ENCODE measurements at regions not wholly inside any gene's neighbourhood (a gene's known extent, or its start where the extent isn't known, plus 50 kb on each side); places are given as distances from the start of the nearest gene placed in this dataset.

DNA sequence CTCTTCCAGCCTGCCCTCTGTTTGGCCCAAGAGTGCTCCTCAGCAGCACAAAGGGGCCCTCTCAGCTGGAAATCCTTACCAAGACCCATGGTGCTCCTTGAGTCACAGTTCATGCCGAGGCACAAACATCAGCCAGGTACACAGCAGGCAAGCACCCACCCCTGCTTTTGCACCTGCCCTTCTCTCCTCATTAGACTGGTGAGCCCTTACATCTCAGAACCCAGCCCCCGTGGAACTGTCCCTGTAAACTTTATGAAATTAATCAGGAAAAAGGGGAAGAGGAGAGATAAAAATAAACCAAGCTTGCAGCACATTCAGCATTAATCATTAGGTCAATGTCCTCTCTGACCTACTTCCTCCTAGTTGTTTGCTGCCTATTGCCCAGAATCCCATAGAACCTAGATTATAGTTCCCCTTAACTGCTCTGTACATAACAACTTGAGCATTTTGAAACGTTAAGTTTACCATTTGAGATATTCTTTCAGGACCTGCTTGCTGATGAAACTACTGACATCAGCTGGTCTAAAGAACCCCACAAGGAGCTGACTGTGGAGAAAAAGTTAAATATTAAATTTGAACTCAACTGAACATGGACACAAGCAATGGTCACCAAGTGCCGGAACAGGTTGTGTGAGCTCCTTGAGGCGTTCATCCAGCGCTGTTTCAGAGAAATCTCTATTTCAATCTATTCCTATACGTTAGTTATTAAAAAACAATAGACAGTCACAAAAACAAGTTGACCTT, 738.4 kb downstream of the MATN1 start:
- Mint-ChIP-seq H3K4me3 (no peak overlapping the region), H3K27me3 (peaks cover 56 to 68% of the 10 kb centered on the region in 2 donors), H3K36me3 (ENCODE audit: insufficient read depth) (no peaks in the 10 kb centered on the region), H3K9me3 (peaks cover 0 to 3% of the 10 kb centered on the region in 2 donors), H3K4me1 (ENCODE audit: low read depth in 2 of 2) (no peaks in the 10 kb centered on the region), H3K27ac (no peak overlapping the region)
- ATAC-seq (replicated peaks) (no peak), DNase-seq (no peak)

GRCh38 chr1:29984166-29984861, 739.1 kb downstream of the MATN1 start:
- Mint-ChIP-seq H3K4me1 (ENCODE audit: low read depth in 2 of 2) (no peaks in the 10 kb centered on the region), H3K27me3 (peaks cover 56 to 63% of the 10 kb centered on the region in 2 donors), H3K4me3 (no peak overlapping the region), H3K27ac (no peak overlapping the region), H3K36me3 (ENCODE audit: insufficient read depth) (no peaks in the 10 kb centered on the region), H3K9me3 (peaks cover 0 to 3% of the 10 kb centered on the region in 2 donors)
- DNase-seq, result no peak
- no peak for ATAC-seq (replicated peaks)

GRCh38 chr1:29983321-29983720, 740.1 kb downstream of the MATN1 start:
- peaks cover 56 to 63% of the 10 kb centered on the region in 2 donors for H3K27me3 Mint-ChIP-seq
- H3K4me1 Mint-ChIP-seq (ENCODE audit: low read depth in 2 of 2), result no peaks in the 10 kb centered on the region
- H3K9me3 Mint-ChIP-seq, result peaks cover 0 to 3% of the 10 kb centered on the region in 2 donors
- H3K4me3 Mint-ChIP-seq, result no peak overlapping the region
- no peak for ATAC-seq (replicated peaks)
- DNase-seq, result no peak
- H3K36me3 Mint-ChIP-seq (ENCODE audit: insufficient read depth), result no peaks in the 10 kb centered on the region
- H3K27ac Mint-ChIP-seq, result no peak overlapping the region

DNA sequence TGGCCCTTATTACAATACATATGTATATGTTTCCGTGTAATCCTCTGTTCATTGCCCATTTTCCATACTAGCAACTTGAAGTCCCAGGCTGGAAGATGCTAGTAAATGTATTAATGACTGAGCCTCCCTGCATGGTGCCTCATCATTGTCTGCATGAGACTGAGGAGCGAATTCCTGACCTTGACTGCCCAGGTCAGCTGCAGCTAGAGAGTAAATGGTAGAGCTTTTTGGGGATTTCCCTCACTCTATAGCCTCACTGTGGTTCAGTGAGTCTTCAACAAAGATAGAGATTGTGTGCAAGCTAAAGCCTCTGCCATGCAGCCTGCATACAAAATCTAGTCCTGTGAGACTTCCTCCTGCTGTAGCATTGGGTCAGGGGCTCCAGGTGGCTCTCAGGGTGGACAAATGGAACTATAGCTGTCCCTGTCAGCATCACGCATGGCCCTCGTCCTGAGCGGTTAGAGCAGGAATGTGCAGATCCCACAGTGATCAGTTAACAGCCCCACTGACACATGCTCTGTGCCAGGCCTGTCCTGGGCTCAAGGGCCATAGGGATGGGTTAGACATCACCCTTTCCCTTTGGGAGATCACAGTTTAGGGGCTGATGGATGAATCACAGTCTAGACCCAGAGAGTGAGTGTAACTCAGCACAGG, 741.7 kb downstream of the MATN1 start:
- H3K27me3 Mint-ChIP-seq, result peaks cover 51 to 57% of the 10 kb centered on the region in 2 donors
- H3K9me3 Mint-ChIP-seq, result peaks cover 0 to 5% of the 10 kb centered on the region in 2 donors
- ATAC-seq (replicated peaks), result no peak
- H3K36me3 Mint-ChIP-seq (ENCODE audit: insufficient read depth), result no peaks in the 10 kb centered on the region
- DNase-seq, result no peak
- no peaks in the 10 kb centered on the region for H3K4me1 Mint-ChIP-seq (ENCODE audit: low read depth in 2 of 2)
- no peak overlapping the region for H3K27ac Mint-ChIP-seq
- no peak overlapping the region for H3K4me3 Mint-ChIP-seq

GRCh38 chr1:29977550-29977949, 741.2 kb downstream of the PTPRU start:
- Mint-ChIP-seq H3K4me1 (ENCODE audit: low read depth in 2 of 2) (no peaks in the 10 kb centered on the region), H3K9me3 (peaks cover 0 to 5% of the 10 kb centered on the region in 2 donors), H3K27ac (no peak overlapping the region), H3K27me3 (peaks cover 31 to 34% of the 10 kb centered on the region in 2 donors), H3K4me3 (no peak overlapping the region), H3K36me3 (ENCODE audit: insufficient read depth) (no peaks in the 10 kb centered on the region)
- DNase-seq (no peak), ATAC-seq (replicated peaks) (no peak)

DNA sequence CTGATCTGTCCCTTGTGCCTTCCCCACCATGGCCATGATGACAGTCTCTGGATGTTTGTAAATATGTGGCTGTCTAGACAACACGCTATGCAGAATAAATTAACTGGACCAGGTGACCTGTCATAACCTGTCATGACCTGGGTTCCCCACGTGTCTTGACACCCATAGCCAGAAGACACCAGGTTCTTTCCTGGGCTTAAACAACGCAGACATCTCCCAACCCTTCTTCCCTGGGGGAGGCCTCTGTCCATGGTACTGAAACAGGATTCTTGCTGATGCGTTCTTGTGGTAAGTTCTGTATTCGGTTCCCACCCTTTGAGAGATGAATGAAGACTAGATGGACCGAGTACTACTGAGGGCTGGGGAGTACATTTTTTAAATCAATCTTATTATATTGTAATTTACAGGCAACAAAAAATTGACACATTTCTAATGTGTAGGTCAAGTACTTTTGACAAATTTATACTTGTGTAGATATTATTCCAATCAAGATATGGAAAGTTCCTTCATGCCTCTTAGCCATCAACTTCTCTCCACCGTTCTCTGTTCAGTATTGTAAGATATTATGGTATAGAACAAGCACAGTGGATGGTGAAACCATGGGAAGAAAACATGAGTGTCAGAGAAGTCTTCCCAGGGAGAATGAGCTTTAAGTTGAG, 738.8 kb downstream of the PTPRU start:
- Mint-ChIP-seq H3K27ac (no peak overlapping the region), H3K4me1 (ENCODE audit: low read depth in 2 of 2) (no peaks in the 10 kb centered on the region), H3K9me3 (peaks cover 0 to 4% of the 10 kb centered on the region in 2 donors), H3K27me3 (peaks cover 31 to 32% of the 10 kb centered on the region in 2 donors), H3K4me3 (no peak overlapping the region), H3K36me3 (ENCODE audit: insufficient read depth) (no peaks in the 10 kb centered on the region)
- ATAC-seq (replicated peaks) (no peak), DNase-seq (no peak)

GRCh38 chr1:29974316-29974724, 738.0 kb downstream of the PTPRU start:
- Mint-ChIP-seq H3K27ac (no peak overlapping the region), H3K4me1 (ENCODE audit: low read depth in 2 of 2) (no peaks in the 10 kb centered on the region), H3K9me3 (peaks cover 0 to 4% of the 10 kb centered on the region in 2 donors), H3K4me3 (no peak overlapping the region), H3K36me3 (ENCODE audit: insufficient read depth) (no peaks in the 10 kb centered on the region), H3K27me3 (peaks cover 27 to 38% of the 10 kb centered on the region in 2 donors)
- DNase-seq (no peak), ATAC-seq (replicated peaks) (no peak)

GRCh38 chr1:29973406-29973805, 737.1 kb downstream of the PTPRU start:
- DNase-seq, result no peak
- Mint-ChIP-seq H3K4me1 (ENCODE audit: low read depth in 2 of 2) (no peaks in the 10 kb centered on the region), H3K27me3 (peaks cover 27 to 39% of the 10 kb centered on the region in 2 donors)

GRCh38 chr1:29972421-29973053, 736.2 kb downstream of the PTPRU start:
- no peak for DNase-seq
- Mint-ChIP-seq H3K27me3 (peaks cover 27 to 43% of the 10 kb centered on the region in 2 donors), H3K36me3 (ENCODE audit: insufficient read depth) (no peaks in the 10 kb centered on the region), H3K4me1 (ENCODE audit: low read depth in 2 of 2) (no peaks in the 10 kb centered on the region), H3K27ac (no peak overlapping the region), H3K9me3 (peaks cover 0 to 4% of the 10 kb centered on the region in 2 donors), H3K4me3 (no peak overlapping the region)
- no peak for ATAC-seq (replicated peaks)

More at GRCh38 chr1:29973406-29973805, 737.1 kb downstream of the PTPRU start:
- H3K9me3 Mint-ChIP-seq, result peaks cover 0 to 4% of the 10 kb centered on the region in 2 donors
- H3K27ac Mint-ChIP-seq, result no peak overlapping the region
- H3K36me3 Mint-ChIP-seq (ENCODE audit: insufficient read depth), result no peaks in the 10 kb centered on the region
- no peak overlapping the region for H3K4me3 Mint-ChIP-seq
- no peak for ATAC-seq (replicated peaks)

GRCh38 chr1:29971703-29972102, 735.4 kb downstream of the PTPRU start:
- Mint-ChIP-seq H3K9me3 (peaks cover 0 to 2% of the 10 kb centered on the region in 2 donors), H3K4me3 (no peak overlapping the region), H3K36me3 (ENCODE audit: insufficient read depth) (no peaks in the 10 kb centered on the region), H3K4me1 (ENCODE audit: low read depth in 2 of 2) (no peaks in the 10 kb centered on the region), H3K27ac (no peak overlapping the region), H3K27me3 (peaks cover 27 to 51% of the 10 kb centered on the region in 2 donors)
- DNase-seq (no peak), ATAC-seq (replicated peaks) (no peak)

DNA sequence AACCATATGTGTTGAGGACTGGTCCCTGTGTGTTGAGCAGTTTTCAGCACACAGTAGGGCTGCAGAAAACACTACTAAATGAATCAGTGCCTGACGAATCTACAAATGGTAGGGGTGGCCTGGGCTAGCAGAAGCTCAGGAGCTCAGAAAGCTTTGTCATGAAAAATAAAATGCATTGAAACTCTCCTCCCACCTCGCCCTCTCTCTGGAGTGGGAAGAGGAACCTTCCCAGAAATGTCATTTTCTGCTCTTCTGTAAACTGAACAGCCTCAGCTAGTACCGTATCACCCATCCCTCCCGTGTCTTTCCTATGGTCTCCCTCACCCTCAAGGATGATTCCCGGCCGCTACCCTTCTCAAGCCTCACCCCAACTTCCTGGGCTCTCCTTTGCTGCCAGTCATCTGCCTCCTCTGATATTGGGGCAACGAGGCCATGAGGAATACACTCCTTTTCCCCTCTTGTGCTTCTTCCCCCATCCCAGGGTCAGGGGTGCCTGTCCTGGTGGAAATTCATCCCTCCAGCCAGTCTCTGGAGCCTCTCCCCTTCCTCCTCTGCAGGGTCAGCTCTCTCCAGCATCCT, 734.5 kb downstream of the PTPRU start:
- no peaks in the 10 kb centered on the region for H3K36me3 Mint-ChIP-seq (ENCODE audit: insufficient read depth)

DNA sequence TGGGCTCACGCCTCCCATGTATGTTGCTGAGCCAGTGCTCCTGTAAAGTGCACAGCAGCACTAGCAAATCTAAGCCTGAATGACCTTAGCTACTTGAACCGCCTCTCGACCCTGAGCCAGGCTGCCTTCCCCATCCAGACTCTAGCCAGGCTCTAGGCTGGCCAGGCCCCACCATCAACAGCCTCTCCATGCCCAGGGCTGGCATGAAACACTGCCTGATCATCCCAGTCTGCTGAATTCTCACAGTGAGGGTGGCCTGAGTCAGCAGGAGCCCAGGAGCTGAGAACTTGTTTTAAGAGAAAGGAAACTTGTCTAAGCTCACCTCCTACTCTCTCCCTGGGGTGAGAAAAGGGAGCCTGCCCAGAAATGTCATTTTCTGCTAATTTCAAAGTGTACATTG, 733.3 kb downstream of the PTPRU start:
- ATAC-seq (replicated peaks), result no peak
- Mint-ChIP-seq H3K27me3 (peaks cover 34 to 60% of the 10 kb centered on the region in 2 donors), H3K36me3 (ENCODE audit: insufficient read depth) (no peaks in the 10 kb centered on the region), H3K9me3 (peaks cover 0 to 2% of the 10 kb centered on the region in 2 donors), H3K4me3 (no peak overlapping the region), H3K27ac (no peak overlapping the region), H3K4me1 (ENCODE audit: low read depth in 2 of 2) (no peaks in the 10 kb centered on the region)
- no peak for DNase-seq

More for the DNA sequence above, 734.5 kb downstream of the PTPRU start:
- Mint-ChIP-seq H3K9me3 (peaks cover 0 to 2% of the 10 kb centered on the region in 2 donors), H3K27ac (no peak overlapping the region), H3K27me3 (peaks cover 32 to 51% of the 10 kb centered on the region in 2 donors), H3K4me3 (no peak overlapping the region), H3K4me1 (ENCODE audit: low read depth in 2 of 2) (no peaks in the 10 kb centered on the region)
- no peak for DNase-seq
- no peak for ATAC-seq (replicated peaks)
